PC-3 (cell line): ENCODE measurements at regions not wholly inside any gene's neighbourhood (a gene's known extent, or its start where the extent isn't known, plus 50 kb on each side); places are given as distances from the start of the nearest gene placed in this dataset.

Source experiments
- ATAC-seq: fragments of 200-7000 bp; cut with Tn5 transposase; 2 replicates; pipeline ENCODE4 v1.9.1; 2020; ENCODE audit warnings: mild to moderate bottlenecking, moderate library complexity
- BruUV-seq: library from RNA; stranded (reverse); fragments of 400-500 nt; replicated peaks from 2 replicates; lab custom pipeline; 2021; lab: Mats Ljungman, UMichigan
- CTCF ChIA-PET: fragments of 300-600 bp; sonication (Branson Sonifier 250); formaldehyde crosslinking; loops from one replicate; lab custom pipeline; 2022; ENCODE audit warnings: antibody characterized with exemption; lab: Charles Lee
- POLR2A ChIA-PET: fragments of 300-600 bp; sonication (Branson Sonifier 250); formaldehyde crosslinking; loops from one replicate; lab custom pipeline; 2022; ENCODE audit warnings: antibody characterized with exemption; ENCODE audit not compliant: unreplicated experiment; lab: Charles Lee
- DNase-seq: peaks from one replicate; pipeline ENCODE4 v3.0.0-alpha.2; 2015
- H2AFZ ChIP-seq: fragments of 300-600 bp; sonication (generic); 2 replicates; pipeline ENCODE4 v1.6.0; 2016; ENCODE audit warnings: antibody characterized with exemption, low read length
- H3F3A ChIP-seq: fragments of 300-600 bp; sonication (generic); one replicate; pipeline ENCODE4 v1.6.0; 2017; ENCODE audit warnings: antibody characterized with exemption, low read length, control low read depth, mild to moderate bottlenecking; ENCODE audit not compliant: unreplicated experiment
- H3K27ac ChIP-seq: fragments of 300-600 bp; sonication (generic); 2 replicates; pipeline ENCODE4 v1.5.1; 2016; ENCODE audit warnings: mild to moderate bottlenecking, low read length
- H3K27me3 ChIP-seq: fragments of 300-600 bp; sonication (generic); 2 replicates; pipeline ENCODE4 v1.6.1; 2016; ENCODE audit warnings: low read length, mixed read lengths
- H3K36me3 ChIP-seq: fragments of 300-600 bp; sonication (generic); 2 replicates; pipeline ENCODE4 v1.6.1; 2016; ENCODE audit warnings: low read depth, mixed run types, low read length, mixed read lengths
- H3K4me1 ChIP-seq: fragments of 300-600 bp; sonication (generic); 2 replicates; pipeline ENCODE4 v1.5.1; 2016; ENCODE audit warnings: low read length; ENCODE audit not compliant: insufficient read depth
- H3K4me2 ChIP-seq: fragments of 300-600 bp; sonication (generic); 2 replicates; pipeline ENCODE4 v1.6.0; 2016; ENCODE audit warnings: low read length
- H3K4me3 ChIP-seq: fragments of 300-600 bp; sonication (generic); 2 replicates; pipeline ENCODE4 v1.5.1; 2016; ENCODE audit warnings: mild to moderate bottlenecking, low read length, mixed read lengths
- H3K79me2 ChIP-seq: fragments of 300-600 bp; sonication (generic); 2 replicates; pipeline ENCODE4 v1.6.1; 2017; ENCODE audit warnings: low read length, mixed read lengths
- H3K9ac ChIP-seq: fragments of 300-600 bp; sonication (generic); 2 replicates; pipeline ENCODE4 v1.6.0; 2016; ENCODE audit warnings: mild to moderate bottlenecking, low read length
- H3K9me2 ChIP-seq: fragments of 300-600 bp; sonication (generic); replicated peaks from 2 replicates; pipeline ENCODE4 v1.6.1; 2016; ENCODE audit warnings: mixed run types, low read length, mixed read lengths
- H3K9me3 ChIP-seq: fragments of 300-600 bp; sonication (generic); 2 replicates; pipeline ENCODE4 v1.6.1; 2016; ENCODE audit warnings: low read length, mixed read lengths
- H4K20me1 ChIP-seq: fragments of 300-600 bp; sonication (generic); 2 replicates; pipeline ENCODE4 v1.6.1; 2016; ENCODE audit warnings: low read length, mixed read lengths
- EZH2 ChIP-seq: fragments of 300-600 bp; sonication (generic); IDR thresholded peaks from one replicate; pipeline ENCODE4 v1.6.1; 2017; ENCODE audit warnings: antibody characterized with exemption, mild to moderate bottlenecking, low read length; ENCODE audit not compliant: unreplicated experiment
- EZH2phosphoT487 ChIP-seq: fragments of 300-600 bp; sonication (generic); IDR thresholded peaks from 2 replicates; pipeline ENCODE4 v1.6.1; 2018; ENCODE audit warnings: mild to moderate bottlenecking, antibody characterized with exemption, low read length, borderline replicate concordance
- intact Hi-C: fragments of 100-400 bp; cut with micrococcal nuclease; formaldehyde crosslinking; loops from 2 replicates; pipeline ENCODE4 v1.9.0; 2023
- TF ChIP-seq, protein P1 (sequence below): fragments of 300-600 bp; sonication (generic); conservative IDR thresholded peaks from 2 replicates; pipeline ENCODE4 v1.5.1; 2017; ENCODE audit warnings: antibody characterized with exemption, low read depth, mild to moderate bottlenecking, low read length

DNA sequence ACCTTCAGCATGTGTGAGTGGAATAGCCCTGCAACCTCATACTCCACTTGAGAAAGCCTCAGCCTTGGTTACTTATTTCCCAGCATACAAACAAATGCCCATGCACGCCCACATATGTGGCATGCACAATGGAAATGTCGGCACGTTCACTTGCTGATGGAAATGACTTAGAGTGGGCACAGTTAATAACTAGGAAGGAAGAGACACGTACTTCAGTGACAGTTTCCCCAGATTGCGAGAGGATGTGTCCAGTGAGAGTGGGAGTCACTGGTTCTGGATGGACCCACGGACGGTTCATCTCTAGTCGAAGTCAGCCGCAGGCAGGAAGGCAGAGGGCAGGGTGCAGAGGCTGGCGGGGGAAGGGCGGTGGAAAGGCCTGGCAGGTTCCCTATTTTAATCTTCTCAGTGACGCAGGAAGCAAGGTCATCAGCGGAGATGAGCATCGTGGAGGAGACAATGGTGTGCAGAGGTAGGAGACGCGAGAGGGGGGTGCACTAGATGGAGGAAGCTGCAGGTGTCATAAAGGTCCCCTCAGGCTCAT lies 350.7 kb upstream of the MYT1L start:
- H3K4me1 ChIP-seq: no peaks in the 10 kb centered on the region
- no peaks in the 10 kb centered on the region for H3K79me2 ChIP-seq
- H3K4me2 ChIP-seq: no peak overlapping the region
- ChIA-PET POLR2A (no interaction called here), CTCF (no interaction called here)
- TF ChIP-seq, protein P1, sequence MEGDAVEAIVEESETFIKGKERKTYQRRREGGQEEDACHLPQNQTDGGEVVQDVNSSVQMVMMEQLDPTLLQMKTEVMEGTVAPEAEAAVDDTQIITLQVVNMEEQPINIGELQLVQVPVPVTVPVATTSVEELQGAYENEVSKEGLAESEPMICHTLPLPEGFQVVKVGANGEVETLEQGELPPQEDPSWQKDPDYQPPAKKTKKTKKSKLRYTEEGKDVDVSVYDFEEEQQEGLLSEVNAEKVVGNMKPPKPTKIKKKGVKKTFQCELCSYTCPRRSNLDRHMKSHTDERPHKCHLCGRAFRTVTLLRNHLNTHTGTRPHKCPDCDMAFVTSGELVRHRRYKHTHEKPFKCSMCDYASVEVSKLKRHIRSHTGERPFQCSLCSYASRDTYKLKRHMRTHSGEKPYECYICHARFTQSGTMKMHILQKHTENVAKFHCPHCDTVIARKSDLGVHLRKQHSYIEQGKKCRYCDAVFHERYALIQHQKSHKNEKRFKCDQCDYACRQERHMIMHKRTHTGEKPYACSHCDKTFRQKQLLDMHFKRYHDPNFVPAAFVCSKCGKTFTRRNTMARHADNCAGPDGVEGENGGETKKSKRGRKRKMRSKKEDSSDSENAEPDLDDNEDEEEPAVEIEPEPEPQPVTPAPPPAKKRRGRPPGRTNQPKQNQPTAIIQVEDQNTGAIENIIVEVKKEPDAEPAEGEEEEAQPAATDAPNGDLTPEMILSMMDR: no peak
- TF ChIP-seq EZH2: no peak
- no peak for TF ChIP-seq EZH2phosphoT487
- H4K20me1 ChIP-seq: no peaks in the 10 kb centered on the region
- H3K27ac ChIP-seq: no peak overlapping the region
- H2AFZ ChIP-seq: no peak overlapping the region
- peaks cover 68% of the 10 kb centered on the region for H3K27me3 ChIP-seq
- DNase-seq: no peak
- H3K9me2 ChIP-seq: no peaks in the 10 kb centered on the region
- H3K9me3 ChIP-seq: no peaks in the 10 kb centered on the region
- intact Hi-C loops: no loop called here
- no TSS peak for BruUV-seq
- no peak overlapping the region for H3K4me3 ChIP-seq
- H3F3A ChIP-seq: no peaks in the 10 kb centered on the region
- ATAC-seq: no peak
- no peak overlapping the region for H3K9ac ChIP-seq
- H3K36me3 ChIP-seq: no peaks in the 10 kb centered on the region

DNA sequence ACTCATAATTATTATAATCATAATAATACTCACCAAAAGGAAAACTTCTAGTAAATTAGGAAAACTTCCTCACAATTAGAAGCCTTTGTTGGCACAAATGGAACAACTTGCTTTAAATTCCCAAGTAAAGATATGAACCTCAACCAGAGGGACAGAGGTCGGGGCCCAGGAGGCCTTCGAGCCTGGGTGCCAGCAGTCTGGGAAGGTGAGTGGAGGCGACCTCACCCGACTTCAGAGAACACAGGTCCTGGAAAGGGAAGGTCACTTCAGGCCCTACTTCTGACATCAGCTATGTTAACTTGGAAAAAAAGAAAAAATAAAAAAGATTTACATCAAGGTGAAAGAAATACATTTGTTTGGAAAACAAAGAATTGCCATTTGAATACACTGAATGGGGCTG lies 350.0 kb upstream of the MYT1L start:
- ATAC-seq: no peak
- Histone ChIP-seq H4K20me1 (no peaks in the 10 kb centered on the region), H3K4me1 (no peaks in the 10 kb centered on the region), H3K9ac (no peak overlapping the region), H2AFZ (no peak overlapping the region), H3K79me2 (no peaks in the 10 kb centered on the region), H3K36me3 (no peaks in the 10 kb centered on the region), H3K9me2 (no peaks in the 10 kb centered on the region), H3F3A (no peaks in the 10 kb centered on the region), H3K27me3 (peaks cover 61% of the 10 kb centered on the region), H3K4me2 (no peak overlapping the region), H3K4me3 (no peak overlapping the region), H3K9me3 (no peaks in the 10 kb centered on the region), H3K27ac (no peak overlapping the region)
- ChIA-PET CTCF (no interaction called here), POLR2A (no interaction called here)
- no peak for DNase-seq
- TF ChIP-seq, protein P1: no peak
- TF ChIP-seq EZH2 (no peak), EZH2phosphoT487 (no peak)
- intact Hi-C loops: no loop called here
- no TSS peak for BruUV-seq

DNA sequence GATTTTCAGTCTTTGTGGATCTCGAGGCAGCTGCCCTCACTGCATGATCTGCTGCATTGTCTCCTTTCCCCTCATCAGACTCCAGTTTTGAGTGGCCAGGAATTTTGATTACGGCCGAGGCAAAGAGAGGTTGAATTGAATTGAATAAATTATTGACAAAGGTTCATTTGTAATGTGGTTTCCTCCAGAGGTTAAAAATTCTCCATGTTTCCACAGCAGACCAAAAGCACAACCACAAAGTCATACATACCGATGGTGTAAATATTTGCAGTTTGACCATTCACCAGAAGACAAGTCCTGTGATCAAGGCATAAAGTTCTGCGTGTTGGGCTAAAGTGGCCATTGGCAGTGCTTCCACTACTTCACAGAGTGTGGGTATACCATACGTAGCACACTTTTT lies 343.8 kb upstream of the MYT1L start:
- Histone ChIP-seq H3K27ac (no peak overlapping the region), H3K4me3 (no peak overlapping the region), H3K79me2 (no peaks in the 10 kb centered on the region), H3F3A (no peaks in the 10 kb centered on the region), H3K27me3 (peaks cover 41% of the 10 kb centered on the region), H3K9ac (no peak overlapping the region), H4K20me1 (no peaks in the 10 kb centered on the region), H3K36me3 (no peaks in the 10 kb centered on the region), H3K9me3 (no peaks in the 10 kb centered on the region), H3K9me2 (no peaks in the 10 kb centered on the region), H3K4me1 (no peaks in the 10 kb centered on the region), H2AFZ (no peak overlapping the region), H3K4me2 (no peak overlapping the region)
- intact Hi-C loops: no loop called here
- ChIA-PET CTCF (no interaction called here), POLR2A (no interaction called here)
- BruUV-seq: no TSS peak
- no peak for ATAC-seq
- no peak for DNase-seq
- TF ChIP-seq, protein P1: no peak
- TF ChIP-seq EZH2phosphoT487 (no peak), EZH2 (no peak)
